Activated CD4-positive, alpha-beta T cell treated with anti-CD3 and anti-CD28 coated beads, Interleukin-2, amount 50 U/mL, for 48 hours (primary cell): ENCODE measurements at regions not wholly inside any gene's neighbourhood (a gene's known extent, or its start where the extent isn't known, plus 50 kb on each side); places are given as distances from the start of the nearest gene placed in this dataset.
"Not testable (repeated sequence)": the region's sequence is repeated elsewhere in the genome, so short reads cannot be mapped to it uniquely, and the experiment has no call there.

Experiments
- DNase-seq, 2 experiments: peaks; one replicate each; pipeline ENCODE4 v3.0.0-alpha.2; 2020

- DNase-seq: no peak
Measured at GRCh38 chr21:15204140-15204969, 139.6 kb upstream of the NRIP1 start.

GRCh38 chr21:15204970-15205286 lies 140.1 kb upstream of the NRIP1 start:
- DNase-seq: no peak

- no peak for DNase-seq
Measured at GRCh38 chr21:15206514-15206913, 141.7 kb upstream of the NRIP1 start.

- no peak for DNase-seq
Measured at GRCh38 chr21:15207231-15207630, 142.4 kb upstream of the NRIP1 start.

DNA sequence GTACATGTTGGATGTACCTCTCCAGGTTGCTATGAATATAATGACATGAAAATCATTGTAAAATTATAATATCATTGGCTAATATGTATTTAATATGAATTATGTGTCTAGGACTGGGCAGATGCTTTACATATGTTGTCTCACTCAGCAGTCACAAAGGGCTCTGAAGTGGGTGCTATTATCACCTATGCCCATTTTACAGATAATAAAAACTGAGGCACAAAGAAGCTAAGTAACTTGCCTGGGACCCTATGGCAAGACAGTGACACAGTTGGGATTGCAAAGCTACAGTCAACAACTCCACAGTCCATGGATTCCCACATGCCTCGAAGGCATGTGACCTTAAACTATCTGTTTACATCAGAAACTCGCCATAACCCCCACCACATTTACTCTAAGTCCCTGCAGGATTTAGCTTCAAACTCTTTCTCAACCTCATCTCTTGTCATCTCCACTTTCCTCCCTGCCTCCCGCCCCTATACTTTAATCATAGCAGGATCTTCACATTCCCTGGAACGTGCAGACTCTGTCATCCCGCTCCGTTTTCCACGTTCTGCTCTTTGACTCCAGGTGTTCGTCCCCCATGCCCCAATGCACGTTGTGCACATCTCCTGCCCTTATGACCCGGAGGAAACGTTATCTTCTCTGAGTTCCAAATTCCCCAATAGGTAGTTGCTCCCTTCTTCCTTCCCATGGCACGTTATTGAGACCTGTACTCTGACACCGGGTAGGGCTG lies 143.0 kb upstream of the NRIP1 start:
- DNase-seq: no peak

- no peak for DNase-seq
Measured at GRCh38 chr21:15208786-15209185, 144.0 kb upstream of the NRIP1 start.

GRCh38 chr21:15209224-15209623 lies 144.4 kb upstream of the NRIP1 start:
- no peak for DNase-seq

GRCh38 chr21:15210235-15210678 lies 145.5 kb upstream of the NRIP1 start:
- no peak for DNase-seq

DNA sequence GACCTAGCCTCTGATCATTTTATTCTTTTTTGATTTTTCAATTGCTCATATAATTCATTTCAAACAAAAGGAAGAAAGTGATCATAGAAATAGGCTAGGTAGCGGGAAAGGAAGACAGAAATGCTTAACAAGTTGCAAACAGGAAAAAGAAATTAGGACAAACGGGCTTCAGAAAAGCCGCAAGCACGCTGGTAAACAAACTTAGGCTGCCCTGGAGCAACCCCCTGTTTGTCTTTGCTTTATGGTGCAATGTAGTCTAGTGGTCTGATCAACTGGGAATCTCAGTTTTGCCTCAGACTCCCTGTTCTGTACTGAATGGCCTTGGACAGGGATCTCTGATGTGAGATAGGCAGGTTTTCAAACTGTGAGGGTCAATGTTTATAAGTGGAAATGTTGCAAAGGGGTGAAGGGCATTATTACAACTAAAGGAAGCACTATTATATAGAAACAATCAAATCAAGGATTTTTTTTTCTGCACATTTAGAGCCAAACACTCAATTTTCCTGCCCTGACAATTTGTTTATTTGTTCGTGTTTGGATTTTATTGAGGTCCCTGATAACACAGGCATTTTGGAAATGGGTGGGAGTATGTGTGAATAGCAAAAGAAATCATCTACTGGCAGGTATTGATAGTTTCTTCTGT lies 146.8 kb upstream of the NRIP1 start:
- no peak for DNase-seq

DNA sequence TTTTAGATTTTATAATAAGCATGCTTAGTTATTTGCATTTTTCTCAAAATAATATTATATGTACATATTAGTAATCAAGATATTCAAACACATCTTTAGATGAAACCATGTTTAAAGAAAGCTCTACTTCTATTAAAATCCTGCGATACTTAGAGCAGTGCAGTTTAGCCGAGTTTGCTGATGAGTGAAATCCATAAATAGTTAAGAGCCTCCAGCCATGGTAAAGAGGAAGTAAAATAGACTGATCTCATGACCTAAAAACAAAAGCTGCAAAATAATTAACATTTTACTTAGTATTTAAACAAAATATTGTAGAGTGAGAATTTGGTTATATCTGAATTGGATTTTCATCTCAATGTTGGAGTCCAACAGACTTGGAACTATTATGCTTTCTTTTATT lies 147.4 kb upstream of the NRIP1 start:
- no peak for DNase-seq

DNA sequence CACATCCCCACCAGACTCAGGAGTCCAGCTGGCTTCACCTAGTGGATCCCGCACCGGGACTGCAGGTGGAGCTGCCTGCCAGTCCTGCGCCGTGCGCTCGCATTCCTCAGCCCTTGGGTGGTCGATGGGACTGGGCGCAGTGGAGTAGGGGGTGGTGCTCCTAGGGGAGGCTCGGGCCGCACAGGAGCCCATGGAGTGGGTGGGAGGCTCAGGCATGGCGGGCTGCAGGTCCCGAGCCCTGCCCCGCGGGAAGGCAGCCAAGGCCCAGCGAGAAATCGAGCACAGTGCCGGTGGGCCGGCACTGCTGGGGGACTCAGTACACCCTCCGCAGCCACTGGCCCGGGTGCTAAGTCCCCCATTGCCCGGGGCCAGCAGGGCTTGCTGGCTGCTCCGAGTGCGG lies 153.7 kb upstream of the NRIP1 start:
- not testable (repeated sequence) for DNase-seq

GRCh38 chr21:15219039-15219438 lies 154.2 kb upstream of the NRIP1 start:
- no peak for DNase-seq

GRCh38 chr21:15219894-15220293 lies 155.1 kb upstream of the NRIP1 start:
- no peak for DNase-seq

- DNase-seq: no peak
Measured at GRCh38 chr21:15221799-15222386, 157.1 kb upstream of the NRIP1 start.

DNA sequence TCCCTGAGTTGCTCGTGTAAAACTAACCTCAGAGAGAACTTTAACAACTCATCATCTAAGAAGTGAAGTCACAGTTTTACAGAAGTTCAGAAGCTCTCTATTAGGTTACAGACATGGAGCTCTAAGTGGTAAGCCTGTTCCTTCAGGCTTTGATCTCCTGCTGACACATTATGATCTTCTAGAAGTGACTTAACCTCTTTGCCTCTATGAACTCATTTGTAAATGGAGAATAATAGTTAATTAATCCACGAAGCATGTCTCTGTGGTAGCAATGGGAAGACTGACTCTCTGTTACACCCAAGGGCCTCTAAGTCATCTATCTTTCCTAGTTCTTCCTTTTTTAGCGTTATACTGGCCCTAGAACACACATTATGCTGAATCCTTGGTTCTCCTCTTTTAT lies 157.9 kb upstream of the NRIP1 start:
- DNase-seq: no peak

- no peak for DNase-seq
Measured at GRCh38 chr21:15224346-15225086, 159.7 kb upstream of the NRIP1 start.

GRCh38 chr21:15227919-15228318 lies 163.1 kb upstream of the NRIP1 start:
- no peak for DNase-seq

DNA sequence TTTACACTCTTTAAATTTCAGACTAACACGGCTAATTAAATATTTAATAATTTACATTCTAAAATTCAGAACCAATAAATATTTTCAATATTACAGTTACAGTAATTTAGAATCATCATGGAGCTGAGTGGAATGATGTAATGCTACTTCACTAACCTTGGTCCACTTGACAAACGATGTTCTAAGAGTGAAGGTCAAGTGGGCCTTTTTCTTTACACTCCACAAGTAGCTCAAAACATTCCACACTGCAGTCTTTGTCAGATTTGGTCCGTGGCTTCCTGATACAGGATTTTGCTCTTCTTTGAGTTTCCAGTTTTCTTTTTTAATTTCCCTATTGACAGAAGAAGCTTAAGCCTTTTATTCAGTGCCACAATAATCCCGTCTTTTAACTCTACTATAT lies 164.6 kb upstream of the NRIP1 start:
- no peak for DNase-seq

- no peak for DNase-seq
Measured at GRCh38 chr21:15233611-15234010, 168.8 kb upstream of the NRIP1 start.

GRCh38 chr21:15236111-15236510 lies 171.3 kb upstream of the NRIP1 start:
- no peak for DNase-seq

- no peak for DNase-seq
Measured at GRCh38 chr21:15240848-15241247, 176.0 kb upstream of the NRIP1 start.

GRCh38 chr21:15241997-15242736 lies 177.4 kb upstream of the NRIP1 start:
- no peak for DNase-seq
